ENCODE measurements at regions not wholly inside any gene's neighbourhood (a gene's known extent, or its start where the extent isn't known, plus 50 kb on each side); places are given as distances from the start of the nearest gene placed in this dataset.

DNA sequence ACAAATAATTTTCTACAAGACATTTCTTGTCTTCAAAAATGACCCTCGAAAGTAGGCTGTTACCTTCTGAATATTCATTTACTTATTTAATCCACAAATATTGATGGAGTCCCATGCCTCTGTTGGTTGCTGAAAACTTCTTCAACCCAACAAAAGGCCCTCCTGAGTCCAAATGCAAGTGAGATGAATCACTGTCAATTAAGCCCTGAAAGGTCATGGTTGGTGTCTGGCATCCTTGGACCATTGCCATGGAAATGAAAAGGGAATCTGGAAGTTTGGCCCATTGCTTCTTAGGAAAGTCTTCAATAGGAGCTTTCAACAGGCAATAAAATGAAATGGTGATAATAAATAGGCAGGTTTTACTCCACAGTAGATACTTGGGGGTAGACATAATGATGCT lies 364.7 kb upstream of the DYNLRB2 start:
- 85 to 91% (median 91%) methylated on average over 1 of the region's 1 CpG for WGBS, 5 donors
- Histone ChIP-seq H3K4me1 (no peaks in the 10 kb centered on the region), H3K4me3 (no peak overlapping the region), H3K27me3 (no peaks in the 10 kb centered on the region), H3K36me3 (no peaks in the 10 kb centered on the region), H3K27ac (no peak overlapping the region), H3K9me3 (no peaks in the 10 kb centered on the region)
- DNase-seq: no peak
- intact Hi-C loops (cut with DNase I; ENCODE audit: low total_unique reads): no loop called here
- TF ChIP-seq POLR2A (IDR thresholded peaks at IDR 0.05) (no peak), EP300 (IDR thresholded peaks at IDR 0.05) (no peak), POLR2AphosphoS5 (IDR thresholded peaks at IDR 0.05) (no peak)
- TF ChIP-seq, protein P1, sequence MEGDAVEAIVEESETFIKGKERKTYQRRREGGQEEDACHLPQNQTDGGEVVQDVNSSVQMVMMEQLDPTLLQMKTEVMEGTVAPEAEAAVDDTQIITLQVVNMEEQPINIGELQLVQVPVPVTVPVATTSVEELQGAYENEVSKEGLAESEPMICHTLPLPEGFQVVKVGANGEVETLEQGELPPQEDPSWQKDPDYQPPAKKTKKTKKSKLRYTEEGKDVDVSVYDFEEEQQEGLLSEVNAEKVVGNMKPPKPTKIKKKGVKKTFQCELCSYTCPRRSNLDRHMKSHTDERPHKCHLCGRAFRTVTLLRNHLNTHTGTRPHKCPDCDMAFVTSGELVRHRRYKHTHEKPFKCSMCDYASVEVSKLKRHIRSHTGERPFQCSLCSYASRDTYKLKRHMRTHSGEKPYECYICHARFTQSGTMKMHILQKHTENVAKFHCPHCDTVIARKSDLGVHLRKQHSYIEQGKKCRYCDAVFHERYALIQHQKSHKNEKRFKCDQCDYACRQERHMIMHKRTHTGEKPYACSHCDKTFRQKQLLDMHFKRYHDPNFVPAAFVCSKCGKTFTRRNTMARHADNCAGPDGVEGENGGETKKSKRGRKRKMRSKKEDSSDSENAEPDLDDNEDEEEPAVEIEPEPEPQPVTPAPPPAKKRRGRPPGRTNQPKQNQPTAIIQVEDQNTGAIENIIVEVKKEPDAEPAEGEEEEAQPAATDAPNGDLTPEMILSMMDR (IDR thresholded peaks at IDR 0.05): no peak

DNA sequence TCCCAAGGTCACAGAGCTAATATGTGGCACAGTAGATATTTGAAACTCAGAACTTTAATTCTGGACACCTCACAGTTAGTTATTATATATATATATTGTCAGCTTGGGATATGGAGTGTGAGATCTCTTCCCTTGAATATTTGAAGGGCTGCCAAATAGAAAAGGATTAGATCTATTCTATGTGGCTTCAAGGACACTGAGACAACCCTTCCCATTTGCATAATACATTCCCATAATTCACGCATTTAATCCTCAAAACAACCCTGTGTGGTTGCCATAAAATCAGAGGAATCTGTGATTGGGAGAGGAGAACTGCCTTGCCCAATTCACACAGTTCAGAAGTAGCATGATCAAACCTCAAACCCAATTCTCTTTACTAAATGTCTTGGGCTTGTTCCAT lies 365.8 kb upstream of the DYNLRB2 start:
- H3K27me3 ChIP-seq: no peaks in the 10 kb centered on the region
- 63 to 94% (median 81%) methylated on average over 1 of the region's 1 CpG for WGBS, 5 donors

DNA sequence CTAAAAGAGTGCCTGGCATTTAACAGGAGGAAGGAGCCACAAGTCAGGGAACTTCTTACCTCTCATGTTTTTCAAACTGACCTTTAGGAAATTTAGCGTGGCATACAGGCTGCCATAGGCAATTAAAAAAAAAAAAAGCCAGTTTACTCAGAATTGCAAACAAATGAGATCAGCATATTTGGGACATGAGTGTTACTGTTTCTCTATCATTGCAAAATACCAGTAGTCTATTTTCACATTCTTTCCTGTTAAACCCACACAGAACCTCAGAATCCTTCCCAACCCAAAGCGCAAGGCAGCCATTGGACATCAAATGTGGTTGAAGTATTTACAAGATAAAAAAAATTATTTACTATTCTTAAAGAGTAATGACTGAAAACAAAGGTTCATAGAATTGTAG lies 366.4 kb upstream of the DYNLRB2 start:
- intact Hi-C loops (cut with DNase I; ENCODE audit: low total_unique reads): no loop called here
- no peak for DNase-seq
- no peak for TF ChIP-seq EP300 (IDR thresholded peaks at IDR 0.05)
- TF ChIP-seq POLR2AphosphoS5 (IDR thresholded peaks at IDR 0.05): no peak
- no peak for TF ChIP-seq POLR2A (IDR thresholded peaks at IDR 0.05)
- TF ChIP-seq, protein P1 (IDR thresholded peaks at IDR 0.05): no peak
- no peaks in the 10 kb centered on the region for H3K9me3 ChIP-seq
- no peaks in the 10 kb centered on the region for H3K36me3 ChIP-seq
- no peaks in the 10 kb centered on the region for H3K4me1 ChIP-seq
- no peak overlapping the region for H3K27ac ChIP-seq
- WGBS, 5 donors: 52 to 60% (median 59%) methylated on average over 2 of the region's 2 CpGs
- H3K27me3 ChIP-seq: no peaks in the 10 kb centered on the region
- no peak overlapping the region for H3K4me3 ChIP-seq

More for the DNA sequence above, 365.8 kb upstream of the DYNLRB2 start:
- no peak overlapping the region for H3K4me3 ChIP-seq
- no peak for DNase-seq
- TF ChIP-seq POLR2AphosphoS5 (IDR thresholded peaks at IDR 0.05) (no peak), POLR2A (IDR thresholded peaks at IDR 0.05) (no peak), EP300 (IDR thresholded peaks at IDR 0.05) (no peak)
- TF ChIP-seq, protein P1 (IDR thresholded peaks at IDR 0.05): no peak
- H3K27ac ChIP-seq: no peak overlapping the region
- H3K9me3 ChIP-seq: no peaks in the 10 kb centered on the region
- intact Hi-C loops (cut with DNase I; ENCODE audit: low total_unique reads): no loop called here
- H3K4me1 ChIP-seq: no peaks in the 10 kb centered on the region
- no peaks in the 10 kb centered on the region for H3K36me3 ChIP-seq

DNA sequence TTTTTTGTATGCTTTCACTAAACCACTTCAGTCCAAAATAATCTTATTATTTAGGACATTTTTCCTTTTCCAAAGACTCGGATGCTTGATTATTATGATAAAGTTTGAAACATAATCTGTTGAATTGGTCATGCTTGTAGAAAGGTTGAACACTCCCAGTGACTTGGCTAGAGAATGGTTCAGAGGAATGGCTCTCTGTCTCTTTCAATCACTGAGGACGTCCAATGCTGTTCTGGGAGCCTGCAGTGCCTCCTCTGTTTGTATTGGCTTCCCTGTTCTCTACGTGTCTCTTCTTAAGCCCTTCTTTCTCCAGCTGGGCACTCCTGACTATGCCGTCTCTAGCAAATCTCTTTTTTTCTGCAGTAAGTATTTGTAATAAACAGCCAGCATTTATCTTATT lies 369.0 kb upstream of the DYNLRB2 start:
- Histone ChIP-seq H3K4me1 (no peaks in the 10 kb centered on the region), H3K4me3 (no peak overlapping the region), H3K27ac (no peak overlapping the region), H3K9me3 (no peaks in the 10 kb centered on the region), H3K36me3 (no peaks in the 10 kb centered on the region), H3K27me3 (no peaks in the 10 kb centered on the region)
- 52 to 62% (median 59%) methylated on average over 4 of the region's 4 CpGs for WGBS, 5 donors
- TF ChIP-seq POLR2AphosphoS5 (IDR thresholded peaks at IDR 0.05) (no peak), POLR2A (IDR thresholded peaks at IDR 0.05) (no peak), EP300 (IDR thresholded peaks at IDR 0.05) (no peak)
- TF ChIP-seq, protein P1 (IDR thresholded peaks at IDR 0.05): no peak
- intact Hi-C loops (cut with DNase I; ENCODE audit: low total_unique reads): no loop called here
- DNase-seq: no peak
